ENCODE measurements at regions not wholly inside any gene's neighbourhood (a gene's known extent, or its start where the extent isn't known, plus 50 kb on each side); places are given as distances from the start of the nearest gene placed in this dataset.

DNA sequence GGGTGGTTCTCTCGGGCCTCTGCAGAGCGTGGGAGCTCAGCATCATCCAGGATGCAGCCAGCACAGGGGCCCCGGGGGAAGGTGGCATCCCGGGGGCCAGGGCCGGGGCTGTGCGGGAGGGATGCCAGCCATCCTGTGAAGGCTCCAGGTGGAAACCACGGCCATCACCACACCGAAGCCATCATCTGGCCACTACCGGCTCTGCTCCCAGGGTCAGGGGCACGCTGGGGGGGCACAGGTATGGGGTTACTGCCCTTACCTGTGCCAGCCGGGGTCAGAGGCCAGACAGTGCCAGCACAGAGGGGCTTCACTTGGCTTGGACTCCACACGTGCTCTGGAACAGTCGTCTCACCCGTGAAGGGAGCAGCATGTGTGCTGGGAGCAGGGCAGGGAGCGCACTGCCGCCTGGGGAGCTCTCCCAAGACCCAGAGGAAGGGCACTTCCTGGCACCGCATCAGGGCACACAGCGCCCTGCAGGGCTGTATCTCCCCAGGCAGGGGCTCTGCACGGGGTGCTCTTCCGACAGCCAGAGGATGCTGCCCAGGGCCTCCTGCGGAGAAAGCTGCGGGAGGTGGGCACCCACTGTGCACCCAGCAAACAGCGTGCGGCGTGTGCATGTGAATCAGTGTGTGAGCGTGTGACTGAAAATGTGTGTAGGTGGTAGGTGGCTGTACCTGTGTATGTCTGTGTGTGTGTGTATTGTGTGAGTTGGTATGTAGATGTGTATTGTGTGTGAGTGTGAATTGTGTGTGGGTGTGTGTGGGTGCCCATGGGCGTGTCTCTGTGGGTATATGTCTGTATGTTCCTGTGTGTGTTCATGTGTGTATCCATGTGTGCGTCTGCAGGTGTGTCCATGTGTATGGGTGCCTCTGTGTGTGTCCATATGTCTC is 75.0 kb downstream of the PTGR3 start:
- H3K9me3 ChIP-seq: no peaks in the 10 kb centered on the region
- no peak overlapping the region for H3K4me3 ChIP-seq
- H3K27ac ChIP-seq: no peak overlapping the region
- H3K27me3 ChIP-seq: no peaks in the 10 kb centered on the region
- intact Hi-C loops (cut with DNase I; ENCODE audit: low total_unique reads): no loop called here
- no peaks in the 10 kb centered on the region for H3K36me3 ChIP-seq
- peak in 1 of 2 donors; percentile 7 for DNase-seq (ENCODE audit: low spot score in 2 of 2)
- H3K4me1 ChIP-seq: no peaks in the 10 kb centered on the region
- no peak for TF ChIP-seq POLR2AphosphoS5 (IDR thresholded peaks at IDR 0.05)
- no peak for TF ChIP-seq POLR2A (IDR thresholded peaks at IDR 0.05)
- TF ChIP-seq, protein P1, sequence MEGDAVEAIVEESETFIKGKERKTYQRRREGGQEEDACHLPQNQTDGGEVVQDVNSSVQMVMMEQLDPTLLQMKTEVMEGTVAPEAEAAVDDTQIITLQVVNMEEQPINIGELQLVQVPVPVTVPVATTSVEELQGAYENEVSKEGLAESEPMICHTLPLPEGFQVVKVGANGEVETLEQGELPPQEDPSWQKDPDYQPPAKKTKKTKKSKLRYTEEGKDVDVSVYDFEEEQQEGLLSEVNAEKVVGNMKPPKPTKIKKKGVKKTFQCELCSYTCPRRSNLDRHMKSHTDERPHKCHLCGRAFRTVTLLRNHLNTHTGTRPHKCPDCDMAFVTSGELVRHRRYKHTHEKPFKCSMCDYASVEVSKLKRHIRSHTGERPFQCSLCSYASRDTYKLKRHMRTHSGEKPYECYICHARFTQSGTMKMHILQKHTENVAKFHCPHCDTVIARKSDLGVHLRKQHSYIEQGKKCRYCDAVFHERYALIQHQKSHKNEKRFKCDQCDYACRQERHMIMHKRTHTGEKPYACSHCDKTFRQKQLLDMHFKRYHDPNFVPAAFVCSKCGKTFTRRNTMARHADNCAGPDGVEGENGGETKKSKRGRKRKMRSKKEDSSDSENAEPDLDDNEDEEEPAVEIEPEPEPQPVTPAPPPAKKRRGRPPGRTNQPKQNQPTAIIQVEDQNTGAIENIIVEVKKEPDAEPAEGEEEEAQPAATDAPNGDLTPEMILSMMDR (IDR thresholded peaks at IDR 0.05): no peak

DNA sequence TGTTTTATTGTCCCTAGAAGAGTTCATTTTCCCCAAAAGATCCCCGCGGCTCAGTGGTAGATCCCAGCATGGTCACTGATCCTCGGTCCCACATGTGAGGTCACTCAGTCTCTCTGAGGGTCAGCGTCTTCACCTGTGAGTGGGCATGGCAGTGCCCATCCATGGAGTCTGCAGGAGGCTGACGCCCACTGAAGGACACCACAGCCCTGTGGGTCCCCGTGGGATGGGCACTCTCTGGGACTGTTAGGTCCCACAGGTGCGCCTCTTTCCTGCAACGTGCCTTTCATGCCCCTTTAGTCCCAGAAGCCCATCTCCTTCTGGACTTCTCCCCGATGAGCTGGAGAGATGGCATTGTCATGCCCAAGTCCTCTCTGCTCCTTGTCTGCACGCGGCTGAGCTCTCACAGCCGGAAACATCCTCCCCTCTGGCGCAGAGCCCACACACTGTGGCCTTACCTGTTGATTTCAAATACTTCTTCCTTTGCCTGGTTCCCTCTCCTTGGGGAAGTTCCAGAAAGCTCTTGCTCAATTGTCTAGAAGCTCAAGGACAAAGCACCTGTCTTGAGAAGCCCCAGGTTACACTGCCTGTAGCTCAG is 75.9 kb downstream of the PTGR3 start:
- Histone ChIP-seq H3K4me1 (no peaks in the 10 kb centered on the region), H3K27ac (no peak overlapping the region), H3K4me3 (no peak overlapping the region), H3K9me3 (no peaks in the 10 kb centered on the region), H3K36me3 (no peaks in the 10 kb centered on the region), H3K27me3 (no peaks in the 10 kb centered on the region)
- DNase-seq (ENCODE audit: low spot score in 2 of 2): peak in 1 of 2 donors; percentile 49
- intact Hi-C loops (cut with DNase I; ENCODE audit: low total_unique reads): no loop called here
- no peak for TF ChIP-seq POLR2A (IDR thresholded peaks at IDR 0.05)
- TF ChIP-seq POLR2AphosphoS5 (IDR thresholded peaks at IDR 0.05): no peak
- TF ChIP-seq, protein P1 (IDR thresholded peaks at IDR 0.05): no peak

DNA sequence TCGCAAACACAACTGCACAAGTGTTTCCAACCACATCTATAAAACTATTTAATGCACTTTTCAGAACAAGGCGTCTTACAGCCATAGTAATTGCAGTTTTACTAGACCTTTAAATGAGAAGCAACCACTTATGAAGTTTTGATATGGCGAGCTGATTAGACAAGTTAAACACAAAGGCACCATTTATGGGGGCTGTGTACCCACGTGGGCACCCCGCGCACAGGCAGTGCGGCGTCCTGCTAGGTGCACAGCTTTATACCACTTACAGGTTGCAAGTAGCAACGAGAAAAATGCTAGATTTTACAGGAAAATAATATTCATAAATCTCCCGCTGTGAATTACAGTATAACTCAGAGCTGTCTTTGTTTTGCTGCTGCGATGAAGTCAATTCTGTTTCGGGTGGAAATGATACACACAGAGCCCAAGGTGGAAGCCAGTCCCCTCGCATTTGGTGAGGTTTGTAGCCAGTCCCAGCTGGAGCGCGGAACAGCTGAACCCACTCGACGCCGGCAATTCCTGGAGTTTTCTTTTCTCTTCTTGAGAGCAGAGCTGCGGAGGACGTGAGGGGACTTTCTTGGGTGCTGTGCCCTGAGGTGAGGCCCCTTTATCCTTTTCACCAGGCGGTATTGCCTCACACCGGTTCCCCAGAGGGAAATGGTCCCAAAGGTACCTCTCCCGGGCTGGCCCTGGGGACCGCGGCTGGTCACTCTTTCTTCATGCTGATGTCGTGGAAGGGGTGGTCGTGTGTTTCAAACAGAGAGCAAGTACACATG is 76.7 kb downstream of the PTGR3 start:
- no peak overlapping the region for H3K4me3 ChIP-seq
- peak in 1 of 2 donors; percentile 7 for DNase-seq (ENCODE audit: low spot score in 2 of 2)
- intact Hi-C loops (cut with DNase I; ENCODE audit: low total_unique reads): no loop called here

DNA sequence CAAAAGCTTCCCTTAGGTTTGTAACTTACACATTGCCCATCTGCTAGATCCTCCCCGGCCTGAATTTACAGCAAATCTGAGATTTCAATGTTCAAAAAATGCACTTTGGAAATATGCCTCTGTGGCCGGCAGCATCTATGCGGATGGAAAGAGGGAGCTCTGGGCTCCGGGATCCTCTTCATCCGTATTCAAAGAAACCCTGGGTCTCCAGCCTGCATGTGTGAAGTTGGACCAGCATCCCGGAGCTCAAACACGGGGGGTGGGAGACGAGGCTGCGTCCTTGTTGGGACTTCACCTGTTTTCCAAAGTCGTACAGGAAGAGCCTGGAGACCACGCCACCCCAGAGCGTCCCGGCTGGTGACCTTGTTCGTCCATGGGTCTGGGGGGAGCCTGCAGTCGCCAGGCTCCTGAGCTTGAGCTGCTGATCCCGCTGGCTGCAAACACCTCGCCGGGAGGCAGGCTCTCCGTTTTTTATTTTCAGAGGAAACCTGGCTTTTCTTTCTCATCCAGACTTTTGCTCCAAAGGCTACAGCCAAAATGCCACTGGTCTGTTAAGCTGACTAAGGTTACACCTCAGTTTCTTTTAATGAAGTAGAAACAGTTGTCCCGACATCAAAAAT is 77.4 kb downstream of the PTGR3 start:
- no peaks in the 10 kb centered on the region for H3K9me3 ChIP-seq
- no peaks in the 10 kb centered on the region for H3K4me1 ChIP-seq
- no peak overlapping the region for H3K27ac ChIP-seq
- intact Hi-C loops (cut with DNase I; ENCODE audit: low total_unique reads): no loop called here
- peak overlapping the region; percentile 6 to 54 (median 25) for H3K4me3 ChIP-seq
- peak in 1 of 2 donors; percentile 16 for DNase-seq (ENCODE audit: low spot score in 2 of 2)
- H3K36me3 ChIP-seq: no peaks in the 10 kb centered on the region
- TF ChIP-seq, protein P1 (IDR thresholded peaks at IDR 0.05): no peak
- TF ChIP-seq POLR2AphosphoS5 (IDR thresholded peaks at IDR 0.05) (no peak), POLR2A (IDR thresholded peaks at IDR 0.05) (no peak)
- H3K27me3 ChIP-seq: no peaks in the 10 kb centered on the region

More for the DNA sequence above, 76.7 kb downstream of the PTGR3 start:
- Histone ChIP-seq H3K27me3 (no peaks in the 10 kb centered on the region), H3K4me1 (no peaks in the 10 kb centered on the region), H3K27ac (no peak overlapping the region), H3K36me3 (no peaks in the 10 kb centered on the region), H3K9me3 (no peaks in the 10 kb centered on the region)
- no peak for TF ChIP-seq POLR2AphosphoS5 (IDR thresholded peaks at IDR 0.05)
- TF ChIP-seq, protein P1 (IDR thresholded peaks at IDR 0.05): no peak
- TF ChIP-seq POLR2A (IDR thresholded peaks at IDR 0.05): no peak
